ENCODE measurements at regions not wholly inside any gene's neighbourhood (a gene's known extent, or its start where the extent isn't known, plus 50 kb on each side); places are given as distances from the start of the nearest gene placed in this dataset.

GRCh38 chr7:153099235-153099634 is 339.7 kb downstream of the ACTR3B start:
- TF ChIP-seq TCF4 (CRISPR knock-in tag; IDR thresholded peaks at IDR 0.05; ENCODE audit: borderline replicate concordance), result no peak
- no peak for TF ChIP-seq ESRRG (CRISPR knock-in tag; IDR thresholded peaks at IDR 0.05)
- no peak for TF ChIP-seq SNAI2 (CRISPR knock-in tag; IDR thresholded peaks at IDR 0.05)
- TF ChIP-seq RARB (CRISPR knock-in tag; IDR thresholded peaks at IDR 0.05), result no peak
- no peak for TF ChIP-seq CSDC2 (CRISPR knock-in tag; IDR thresholded peaks at IDR 0.05)
- no peak for TF ChIP-seq ISL1 (CRISPR knock-in tag; IDR thresholded peaks at IDR 0.05)
- no peak for TF ChIP-seq GLIS3 (CRISPR knock-in tag; IDR thresholded peaks at IDR 0.05)
- no peak for TF ChIP-seq POU6F1 (CRISPR knock-in tag; IDR thresholded peaks at IDR 0.05; ENCODE audit: borderline replicate concordance, low read depth)
- TF ChIP-seq PATZ1 (CRISPR knock-in tag; IDR thresholded peaks at IDR 0.05; ENCODE audit: borderline replicate concordance), result no peak
- TF ChIP-seq CREB5 (CRISPR knock-in tag; IDR thresholded peaks at IDR 0.05; ENCODE audit: low read depth), result no peak
- no peak for TF ChIP-seq TOX (CRISPR knock-in tag; IDR thresholded peaks at IDR 0.05; ENCODE audit: borderline replicate concordance)
- TF ChIP-seq ZFP30 (CRISPR knock-in tag; IDR thresholded peaks at IDR 0.05), result no peak
- TF ChIP-seq OSR1 (CRISPR knock-in tag; IDR thresholded peaks at IDR 0.05), result no peak
- TF ChIP-seq ARNTL (CRISPR knock-in tag; IDR thresholded peaks at IDR 0.05; ENCODE audit: borderline replicate concordance, low read depth), result no peak

Data from SK-N-SH treated with all-trans-retinoic acid at 6 μM for 48 hours (cell line).